ENCODE measurements at regions not wholly inside any gene's neighbourhood (a gene's known extent, or its start where the extent isn't known, plus 50 kb on each side); places are given as distances from the start of the nearest gene placed in this dataset.

DNA sequence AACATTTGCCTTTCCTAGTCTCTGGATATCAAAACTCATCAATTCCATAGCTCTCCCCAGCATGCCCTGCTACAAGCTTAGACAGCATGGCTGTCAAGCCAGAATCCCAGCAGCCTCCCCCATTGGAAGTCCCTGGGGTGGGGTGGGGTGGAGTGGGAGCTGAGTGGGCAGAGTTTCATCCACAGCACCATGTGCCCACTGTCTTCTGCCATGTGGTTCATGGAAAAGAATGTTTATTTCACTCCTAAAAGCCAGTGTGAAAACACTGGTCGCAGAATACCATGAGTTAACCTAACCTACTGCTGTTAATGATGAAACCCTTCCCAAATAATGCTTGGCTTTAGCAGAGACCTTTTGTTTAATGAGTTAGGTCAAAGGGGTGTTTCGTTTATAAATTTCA is 80.2 kb upstream of the KIRREL3 start:
- TF ChIP-seq POLR2AphosphoS5 (IDR thresholded peaks at IDR 0.05): no peak
- TF ChIP-seq POLR2A (IDR thresholded peaks at IDR 0.05): no peak
- TF ChIP-seq, protein P1, sequence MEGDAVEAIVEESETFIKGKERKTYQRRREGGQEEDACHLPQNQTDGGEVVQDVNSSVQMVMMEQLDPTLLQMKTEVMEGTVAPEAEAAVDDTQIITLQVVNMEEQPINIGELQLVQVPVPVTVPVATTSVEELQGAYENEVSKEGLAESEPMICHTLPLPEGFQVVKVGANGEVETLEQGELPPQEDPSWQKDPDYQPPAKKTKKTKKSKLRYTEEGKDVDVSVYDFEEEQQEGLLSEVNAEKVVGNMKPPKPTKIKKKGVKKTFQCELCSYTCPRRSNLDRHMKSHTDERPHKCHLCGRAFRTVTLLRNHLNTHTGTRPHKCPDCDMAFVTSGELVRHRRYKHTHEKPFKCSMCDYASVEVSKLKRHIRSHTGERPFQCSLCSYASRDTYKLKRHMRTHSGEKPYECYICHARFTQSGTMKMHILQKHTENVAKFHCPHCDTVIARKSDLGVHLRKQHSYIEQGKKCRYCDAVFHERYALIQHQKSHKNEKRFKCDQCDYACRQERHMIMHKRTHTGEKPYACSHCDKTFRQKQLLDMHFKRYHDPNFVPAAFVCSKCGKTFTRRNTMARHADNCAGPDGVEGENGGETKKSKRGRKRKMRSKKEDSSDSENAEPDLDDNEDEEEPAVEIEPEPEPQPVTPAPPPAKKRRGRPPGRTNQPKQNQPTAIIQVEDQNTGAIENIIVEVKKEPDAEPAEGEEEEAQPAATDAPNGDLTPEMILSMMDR (IDR thresholded peaks at IDR 0.05): no peak

All from prostate gland (tissue), 2 donors.